ENCODE measurements at regions not wholly inside any gene's neighbourhood (a gene's known extent, or its start where the extent isn't known, plus 50 kb on each side); places are given as distances from the start of the nearest gene placed in this dataset.

DNA sequence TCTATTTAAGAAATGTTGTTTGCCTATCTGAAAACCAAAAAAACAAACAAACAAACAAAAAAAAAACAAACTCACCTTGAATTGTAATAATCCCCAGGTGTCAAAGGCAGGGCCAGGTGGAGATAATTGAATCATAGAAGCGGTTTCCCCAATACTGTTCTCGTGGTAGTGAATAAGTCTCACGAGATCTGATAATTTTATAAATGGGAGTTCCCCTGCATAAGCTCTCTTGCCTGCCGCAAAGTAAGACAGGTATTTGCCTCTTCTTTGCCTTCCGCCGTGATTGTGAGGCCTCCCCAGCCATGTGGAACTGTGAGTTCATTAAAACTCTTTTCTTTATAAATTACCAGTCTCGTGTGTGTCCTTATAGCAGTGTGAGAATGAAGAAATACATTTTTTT is 1180.7 kb upstream of the CRIM1 start:
- WGBS, 2 donors: 86 to 87% methylated on average over 7 of the region's 7 CpGs
- Histone ChIP-seq H3K27ac (no peak overlapping the region), H3K36me3 (no peaks in the 10 kb centered on the region), H3K4me3 (no peak overlapping the region), H3K9me3 (no peaks in the 10 kb centered on the region), H3K4me1 (no peaks in the 10 kb centered on the region), H3K27me3 (no peaks in the 10 kb centered on the region)
- DNase-seq (no peak), ATAC-seq (no peak)
- intact Hi-C loops (cut with DNase I): no loop called here
- TF ChIP-seq, protein P1, sequence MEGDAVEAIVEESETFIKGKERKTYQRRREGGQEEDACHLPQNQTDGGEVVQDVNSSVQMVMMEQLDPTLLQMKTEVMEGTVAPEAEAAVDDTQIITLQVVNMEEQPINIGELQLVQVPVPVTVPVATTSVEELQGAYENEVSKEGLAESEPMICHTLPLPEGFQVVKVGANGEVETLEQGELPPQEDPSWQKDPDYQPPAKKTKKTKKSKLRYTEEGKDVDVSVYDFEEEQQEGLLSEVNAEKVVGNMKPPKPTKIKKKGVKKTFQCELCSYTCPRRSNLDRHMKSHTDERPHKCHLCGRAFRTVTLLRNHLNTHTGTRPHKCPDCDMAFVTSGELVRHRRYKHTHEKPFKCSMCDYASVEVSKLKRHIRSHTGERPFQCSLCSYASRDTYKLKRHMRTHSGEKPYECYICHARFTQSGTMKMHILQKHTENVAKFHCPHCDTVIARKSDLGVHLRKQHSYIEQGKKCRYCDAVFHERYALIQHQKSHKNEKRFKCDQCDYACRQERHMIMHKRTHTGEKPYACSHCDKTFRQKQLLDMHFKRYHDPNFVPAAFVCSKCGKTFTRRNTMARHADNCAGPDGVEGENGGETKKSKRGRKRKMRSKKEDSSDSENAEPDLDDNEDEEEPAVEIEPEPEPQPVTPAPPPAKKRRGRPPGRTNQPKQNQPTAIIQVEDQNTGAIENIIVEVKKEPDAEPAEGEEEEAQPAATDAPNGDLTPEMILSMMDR (IDR thresholded peaks at IDR 0.05): no peak

DNA sequence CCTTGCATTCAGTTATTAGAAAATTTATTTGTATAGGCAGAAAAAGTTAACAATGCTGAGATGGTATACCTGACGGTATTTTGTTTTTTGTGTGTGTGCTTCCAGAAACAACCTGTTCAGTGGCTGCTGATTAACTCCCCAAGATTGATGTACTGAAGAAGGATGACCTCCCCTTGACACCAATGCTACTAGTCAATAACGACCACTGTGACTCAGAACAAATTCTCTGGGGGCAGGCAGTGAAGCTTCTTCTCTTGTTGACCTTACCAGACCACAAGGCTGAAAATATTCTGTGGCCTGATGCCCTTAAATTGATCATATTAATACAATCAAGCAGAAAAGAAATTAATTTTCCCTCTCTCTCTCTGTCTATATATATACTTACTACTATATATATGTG is 1182.9 kb upstream of the CRIM1 start:
- TF ChIP-seq, protein P1 (IDR thresholded peaks at IDR 0.05): no peak

DNA sequence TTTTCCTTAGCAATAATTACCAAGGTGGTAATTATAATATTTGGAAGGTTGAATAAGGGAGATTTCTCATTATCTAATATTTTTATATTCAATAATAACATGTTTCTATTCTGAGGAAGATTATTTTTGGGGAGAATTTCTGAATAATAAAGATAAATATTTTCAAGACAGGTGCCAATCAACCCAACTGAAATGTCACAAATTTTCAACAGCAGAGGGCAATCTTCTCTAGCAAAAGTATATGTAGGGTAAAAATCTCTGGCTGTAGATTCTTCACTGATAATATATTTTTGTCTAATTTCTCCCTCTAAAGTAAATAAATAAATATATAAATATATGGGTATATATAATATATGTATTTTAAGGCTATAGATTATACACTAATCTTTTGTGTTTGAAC is 1187.2 kb upstream of the CRIM1 start:
- ATAC-seq: no peak
- Histone ChIP-seq H3K27me3 (no peaks in the 10 kb centered on the region), H3K4me3 (no peak overlapping the region), H3K36me3 (no peaks in the 10 kb centered on the region), H3K4me1 (no peaks in the 10 kb centered on the region), H3K9me3 (no peaks in the 10 kb centered on the region), H3K27ac (no peak overlapping the region)
- intact Hi-C loops (cut with DNase I): no loop called here
- no peak for DNase-seq
- TF ChIP-seq, protein P1 (IDR thresholded peaks at IDR 0.05): no peak

More for the DNA sequence above, 1182.9 kb upstream of the CRIM1 start:
- intact Hi-C loops (cut with DNase I): no loop called here
- WGBS, 2 donors: 38 to 46% methylated on average over 2 of the region's 2 CpGs
- H3K27ac ChIP-seq: no peak overlapping the region
- H3K4me3 ChIP-seq: no peak overlapping the region
- ATAC-seq (no peak), DNase-seq (no peak)
- no peaks in the 10 kb centered on the region for H3K9me3 ChIP-seq
- no peaks in the 10 kb centered on the region for H3K4me1 ChIP-seq
- H3K27me3 ChIP-seq: no peaks in the 10 kb centered on the region
- H3K36me3 ChIP-seq: no peaks in the 10 kb centered on the region

DNA sequence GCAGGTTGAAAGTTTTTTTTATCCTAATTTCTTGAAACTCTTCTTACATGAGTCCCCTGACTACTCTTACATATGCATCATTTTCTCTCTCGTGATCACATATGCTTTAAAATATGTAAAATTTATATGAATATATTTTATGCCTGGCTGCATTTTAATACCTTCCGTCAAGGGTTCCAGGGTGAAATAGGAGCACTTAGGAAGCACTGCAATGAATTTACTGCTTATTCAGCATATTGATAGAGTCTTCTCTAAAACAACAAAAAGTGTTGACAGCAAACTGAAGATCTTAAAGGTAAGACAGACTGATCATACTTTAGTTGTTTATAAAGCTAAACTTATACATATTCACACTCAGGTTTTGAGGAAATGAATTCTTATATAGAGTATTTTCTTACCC is 1191.6 kb upstream of the CRIM1 start:
- Histone ChIP-seq H3K36me3 (no peaks in the 10 kb centered on the region), H3K9me3 (peaks cover 0 to 4% (median 0%) of the 10 kb centered on the region in 11 donors), H3K4me3 (no peak overlapping the region), H3K27me3 (no peaks in the 10 kb centered on the region), H3K27ac (no peak overlapping the region), H3K4me1 (no peaks in the 10 kb centered on the region)
- TF ChIP-seq, protein P1 (IDR thresholded peaks at IDR 0.05): no peak
- intact Hi-C loops (cut with DNase I): no loop called here
- ATAC-seq (no peak), DNase-seq (no peak)
- 89 to 94% methylated on average over 2 of the region's 2 CpGs for WGBS, 2 donors

DNA sequence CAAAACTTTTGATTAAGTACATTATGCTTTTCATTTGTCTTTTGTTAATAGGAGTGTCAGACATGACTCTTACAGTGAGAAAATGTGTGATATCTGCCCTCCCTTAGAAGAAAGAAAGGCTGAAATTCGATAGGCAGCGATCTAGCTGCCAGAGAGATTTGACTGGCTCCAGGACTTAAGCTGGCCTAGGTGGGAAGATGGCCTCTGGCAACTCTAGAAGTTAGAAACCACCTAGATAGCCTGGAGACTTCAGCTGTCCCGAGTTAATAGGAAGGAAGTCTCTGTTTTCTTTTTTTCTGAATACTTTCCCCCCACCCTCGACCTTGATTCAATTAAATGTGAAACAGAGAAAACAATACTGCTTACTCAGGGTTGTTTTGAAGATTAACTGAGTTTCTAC is 1194.7 kb upstream of the CRIM1 start:
- H3K4me1 ChIP-seq: no peaks in the 10 kb centered on the region
- DNase-seq (no peak), ATAC-seq (no peak)
- TF ChIP-seq, protein P1 (IDR thresholded peaks at IDR 0.05): no peak
- H3K4me3 ChIP-seq: no peak overlapping the region
- H3K27ac ChIP-seq: no peak overlapping the region
- no peaks in the 10 kb centered on the region for H3K27me3 ChIP-seq
- WGBS, 2 donors: 59 to 60% methylated on average over 4 of the region's 4 CpGs
- intact Hi-C loops (cut with DNase I): no loop called here
- H3K9me3 ChIP-seq: peaks cover 0 to 4% (median 0%) of the 10 kb centered on the region in 11 donors
- H3K36me3 ChIP-seq: no peaks in the 10 kb centered on the region

Data from heart right ventricle (tissue), 16 donors.